Aorta (tissue), 5 donors: ENCODE measurements at regions not wholly inside any gene's neighbourhood (a gene's known extent, or its start where the extent isn't known, plus 50 kb on each side); places are given as distances from the start of the nearest gene placed in this dataset.

Experiments used
- ATAC-seq: fragments of 200-7000 bp; cut with Tn5 transposase; one replicate; pipeline ENCODE4 v1.9.1; 2022; ENCODE audit warnings: moderate library complexity; ENCODE audit not compliant: low FRiP score
- DNase-seq, 2 donors: peaks; one replicate each; pipeline ENCODE4 v3.0.0-alpha.2; 2020
- H3K27ac ChIP-seq, 2 donors: one replicate each; pipeline ENCODE4 v1.5.1; 2013; ENCODE audit warnings: low read length in 2 of 2, mild to moderate bottlenecking in 2 of 2, moderate library complexity in 2 of 2, control low read depth in 1 of 2, inconsistent platforms in 1 of 2, low read depth in 1 of 2
- H3K27me3 ChIP-seq, 2 donors: one replicate each; pipeline ENCODE4 v1.6.1; 2013; ENCODE audit warnings: control low read depth in 1 of 2, low read length in 1 of 2, mild to moderate bottlenecking in 1 of 2, moderate library complexity in 1 of 2; ENCODE audit not compliant: insufficient read depth in 2 of 2, control insufficient read depth in 1 of 2
- H3K36me3 ChIP-seq, 2 donors: one replicate each; pipeline ENCODE4 v1.6.1; 2013; ENCODE audit warnings: control low read depth in 1 of 2, low read length in 1 of 2, mild to moderate bottlenecking in 1 of 2; ENCODE audit not compliant: insufficient read depth in 2 of 2, control insufficient read depth in 1 of 2
- H3K4me1 ChIP-seq, 2 donors: one replicate each; pipeline ENCODE4 v1.6.1; 2013; ENCODE audit warnings: low read length in 2 of 2, control low read depth in 1 of 2, mild to moderate bottlenecking in 1 of 2, moderate library complexity in 1 of 2; ENCODE audit not compliant: insufficient read depth in 2 of 2, control insufficient read depth in 1 of 2
- H3K4me3 ChIP-seq, 2 donors: one replicate each; pipeline ENCODE4 v1.5.1; 2013; ENCODE audit warnings: low read length in 2 of 2, control low read depth in 1 of 2, mild to moderate bottlenecking in 1 of 2
- H3K9me3 ChIP-seq: one replicate; pipeline ENCODE4 v1.6.1; 2013; ENCODE audit warnings: mild to moderate bottlenecking, low read length; ENCODE audit not compliant: control insufficient read depth
- WGBS, 2 donors: extraction: QIAGEN DNeasy Blood & Tissue Kit; methylation state at CpG; one replicate each; pipeline ENCODE4 v1.1.7; 2013; 5-methylcytosine and 5-hydroxymethylcytosine counted together
- intact Hi-C, 2 donors: fragments of 100-400 bp; cut with DNase I; formaldehyde crosslinking; loops; one replicate each; pipeline versions ENCODE4 v1.14.2 to v1.15.0; 2022
- donor health status: healthy with polysubstance abuse.
- donor health status: Bipolar disorder and iron deficiency.
- donor health status: DM: no; HTN: no; CAD: no.
- donor health status: DM: no; HTN: no; CAD: no.
- donor health status: DM: yes; HTN: yes; CAD: no.

DNA sequence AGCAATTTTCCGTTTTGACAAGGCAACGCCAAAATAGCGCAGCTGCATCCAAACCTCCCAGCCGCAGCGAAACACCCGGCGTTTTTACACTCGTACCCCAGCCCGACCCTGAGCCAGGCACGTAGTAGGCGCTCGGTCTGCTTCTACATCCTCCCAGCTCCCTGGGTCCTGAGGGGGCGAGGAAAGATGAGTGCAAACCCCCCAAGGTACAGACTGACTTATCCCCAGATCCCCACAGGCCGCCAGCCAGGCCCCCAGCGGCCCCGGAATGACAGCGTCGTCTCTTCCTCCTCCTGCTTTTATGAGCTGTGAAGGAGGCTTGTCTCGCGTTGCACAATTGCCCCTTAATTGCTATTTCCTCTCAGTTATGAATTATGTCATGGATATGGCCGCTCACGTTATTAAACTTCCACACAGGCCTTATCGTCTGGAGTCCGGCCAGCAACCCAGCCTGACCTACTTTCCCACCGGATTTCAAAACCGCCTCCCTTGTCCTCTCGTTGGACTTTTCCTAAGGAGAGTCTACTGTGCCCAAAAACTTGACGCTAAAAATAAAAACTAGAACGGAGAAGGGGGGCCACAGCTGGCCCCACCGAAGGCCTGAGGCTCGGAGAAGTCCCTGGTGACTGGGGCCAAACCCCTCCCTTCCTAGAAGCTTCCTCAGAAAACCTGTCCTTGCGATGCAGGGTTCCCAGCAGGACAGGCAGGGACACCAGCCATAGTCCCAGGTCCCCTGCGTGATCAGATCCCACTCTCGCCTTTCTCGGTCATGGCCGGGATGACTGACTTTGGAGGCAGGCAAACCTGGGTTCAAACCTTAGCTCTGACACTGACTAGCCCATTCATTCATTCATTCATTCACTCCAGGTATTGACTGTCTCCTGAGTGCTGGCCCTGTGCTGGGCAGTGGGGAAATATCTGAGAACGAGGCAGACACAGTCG lies 130.9 kb upstream of the PTPN1 start:
- Histone ChIP-seq H3K27me3 (no peaks in the 10 kb centered on the region), H3K27ac (peak overlapping the region in 1 of 2 donors; percentile 58), H3K9me3 (no peaks in the 10 kb centered on the region), H3K4me1 (no peaks in the 10 kb centered on the region), H3K36me3 (no peaks in the 10 kb centered on the region), H3K4me3 (no peak overlapping the region)
- intact Hi-C loops = loop anchor here (5.0 kb wide), 2 partner anchors 57 to 187 kb away; partner anchors contain the start of gene CEBPB (in 1 of the 2)
- WGBS, 2 donors = 26 to 27% methylated on average over 38 of the region's 38 CpGs
- peak; percentile 90 for ATAC-seq
- DNase-seq = peak; percentile 94

DNA sequence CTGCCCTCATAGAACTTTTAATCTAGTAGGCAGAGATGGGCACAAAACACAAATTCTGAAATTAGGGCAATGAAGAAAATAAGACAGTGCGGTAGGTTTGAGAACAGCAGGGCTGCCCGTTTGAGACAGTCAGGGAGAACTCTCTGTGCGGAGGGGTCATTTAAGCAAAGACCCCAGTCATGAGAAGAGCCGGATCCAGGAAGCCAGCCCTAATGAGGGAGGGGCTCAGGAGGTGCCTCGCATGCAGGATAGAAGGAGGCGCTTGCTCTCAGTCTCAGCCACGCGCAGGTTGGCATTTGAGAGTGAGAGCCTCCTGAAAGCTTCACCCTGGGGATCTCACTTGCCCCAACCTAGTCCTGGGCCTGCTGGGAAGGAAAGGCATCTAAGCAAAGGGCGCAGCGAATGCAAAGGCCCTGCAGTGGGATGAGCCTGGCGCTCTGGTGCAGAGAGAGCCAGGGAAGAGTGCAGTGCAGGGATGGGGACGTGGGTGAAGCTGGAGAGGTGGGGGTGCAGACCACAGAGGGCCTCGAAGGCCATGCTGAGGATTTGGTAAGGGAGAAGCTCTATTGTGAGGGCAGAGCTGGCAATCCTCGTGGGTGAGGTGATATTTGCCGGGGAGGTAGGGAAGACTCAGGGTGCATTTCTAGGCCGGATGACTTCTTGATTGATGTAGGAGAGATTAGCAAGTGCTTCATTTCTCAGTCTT lies 130.0 kb upstream of the PTPN1 start:
- Histone ChIP-seq H3K9me3 (no peaks in the 10 kb centered on the region), H3K27me3 (no peaks in the 10 kb centered on the region), H3K4me3 (no peak overlapping the region), H3K27ac (peak overlapping the region in 1 of 2 donors; percentile 58), H3K36me3 (no peaks in the 10 kb centered on the region), H3K4me1 (no peaks in the 10 kb centered on the region)
- peak in 1 of 2 donors; percentile 63 for DNase-seq
- WGBS, 2 donors = 87 to 89% methylated on average over 16 of the region's 16 CpGs
- intact Hi-C loops = loop anchor here (5.0 kb wide), 3 partner anchors 58 to 188 kb away; partner anchors contain the start of gene CEBPB (in 1 of the 2)
- no peak for ATAC-seq

DNA sequence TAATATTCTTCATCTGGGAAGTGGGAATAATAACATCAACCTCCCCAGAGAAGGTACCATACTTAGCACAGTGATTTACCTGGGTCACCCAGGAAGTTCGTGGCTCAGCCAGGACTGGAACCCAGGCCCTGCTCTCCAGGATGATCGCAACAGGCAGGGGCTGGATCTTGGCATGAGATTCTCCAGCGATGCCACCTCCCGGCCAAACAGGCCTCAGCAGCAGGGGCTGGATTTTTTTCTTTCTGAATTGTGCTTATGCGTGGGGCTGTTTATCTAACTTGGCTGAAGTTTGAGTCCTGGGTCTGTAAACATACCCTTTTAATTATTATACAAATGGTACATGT lies 129.5 kb upstream of the PTPN1 start:
- peak in 1 of 2 donors; percentile 80 for DNase-seq
- Histone ChIP-seq H3K4me3 (no peak overlapping the region), H3K27me3 (no peaks in the 10 kb centered on the region), H3K36me3 (no peaks in the 10 kb centered on the region), H3K4me1 (no peaks in the 10 kb centered on the region), H3K27ac (no peak overlapping the region), H3K9me3 (no peaks in the 10 kb centered on the region)
- WGBS, 2 donors = 6 to 13% methylated on average over 5 of the region's 5 CpGs
- no peak for ATAC-seq
- intact Hi-C loops = loop anchor here (5.0 kb wide), 2 partner anchors 58 to 82 kb away; no protein-coding TSS in a partner anchor

DNA sequence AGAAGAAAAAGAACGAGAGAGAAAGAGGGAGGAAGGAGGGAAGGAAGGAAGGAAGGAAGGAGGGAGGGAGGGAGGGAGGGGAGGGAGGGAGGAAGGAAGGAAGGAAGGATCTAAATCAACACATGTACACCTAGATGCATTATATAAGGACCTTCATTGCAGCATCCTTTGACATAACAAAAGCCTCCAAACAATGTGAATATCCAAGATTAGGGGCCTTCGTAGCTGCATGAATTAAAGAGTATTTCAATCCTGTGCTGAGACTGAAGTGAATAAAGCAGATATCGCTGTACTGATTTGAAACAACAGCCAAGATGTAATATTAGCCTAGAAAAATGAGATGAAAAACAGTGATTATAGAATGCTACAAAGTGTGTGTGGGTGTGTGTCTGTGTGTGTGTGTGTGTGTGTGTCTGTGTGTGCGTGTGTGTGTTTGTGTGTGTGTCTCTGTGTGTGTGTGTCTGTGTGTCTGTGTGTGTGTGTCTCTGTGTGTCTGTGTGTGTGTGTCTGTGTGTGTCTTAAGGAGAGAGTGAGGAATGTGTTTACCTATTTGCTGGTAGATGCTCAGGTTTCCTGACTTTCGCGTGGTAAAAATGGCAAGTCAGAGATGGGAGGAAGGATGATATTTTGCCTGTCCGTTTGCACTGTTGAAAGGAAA lies 129.0 kb upstream of the PTPN1 start:
- ATAC-seq (no peak), DNase-seq (no peak)
- Histone ChIP-seq H3K36me3 (no peaks in the 10 kb centered on the region), H3K9me3 (no peaks in the 10 kb centered on the region), H3K4me3 (no peak overlapping the region), H3K27me3 (no peaks in the 10 kb centered on the region), H3K27ac (no peak overlapping the region), H3K4me1 (no peaks in the 10 kb centered on the region)
- intact Hi-C loops = loop anchor here (5.0 kb wide), 2 partner anchors 59 to 81 kb away; no protein-coding TSS in a partner anchor
- WGBS, 2 donors = 64 to 65% methylated on average over 7 of the region's 7 CpGs

DNA sequence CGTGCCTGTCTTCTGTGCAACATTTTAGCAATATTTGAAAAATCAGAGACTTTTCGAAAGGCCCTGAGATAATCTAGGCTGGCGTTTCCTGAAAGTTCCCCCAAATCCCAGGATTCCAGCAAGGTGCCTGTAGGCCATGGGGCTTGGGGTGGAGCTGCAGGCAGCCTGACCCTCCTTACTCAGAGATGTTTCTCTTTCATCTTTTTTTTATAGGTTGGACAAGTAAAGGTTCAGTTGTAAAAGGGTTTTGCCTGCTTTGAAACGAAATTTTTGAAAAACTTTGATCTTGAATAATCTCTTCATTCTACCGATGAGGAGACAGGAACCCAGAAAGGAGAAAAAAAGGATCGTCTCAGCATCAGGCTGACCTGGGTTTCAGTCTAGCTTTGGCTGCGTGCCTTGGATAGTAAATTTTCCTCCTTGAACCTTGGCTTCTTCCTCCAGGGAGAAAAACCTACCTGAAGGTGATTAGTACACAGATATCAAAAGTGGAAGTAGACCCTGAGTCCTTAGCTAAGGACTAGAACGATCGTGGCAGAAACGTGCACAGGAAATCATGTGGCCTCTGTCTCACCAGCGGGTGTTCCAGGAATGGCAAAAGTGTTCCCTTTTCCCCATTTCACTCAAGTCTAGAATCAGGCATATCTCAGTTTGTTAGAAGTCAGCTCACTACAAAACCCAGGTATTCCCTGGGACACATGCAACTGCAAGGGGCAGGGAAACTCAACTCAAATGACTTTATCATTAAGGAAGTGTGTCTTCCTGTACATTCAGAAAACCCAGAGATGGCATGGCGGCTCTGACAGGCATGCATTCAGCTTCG lies 128.2 kb upstream of the PTPN1 start:
- no peak overlapping the region for H3K27ac ChIP-seq
- H3K36me3 ChIP-seq = no peaks in the 10 kb centered on the region
- 71 to 72% methylated on average over 13 of the region's 13 CpGs for WGBS, 2 donors
- intact Hi-C loops = loop anchor here (5.0 kb wide), 2 partner anchors 60 to 80 kb away; no protein-coding TSS in a partner anchor
- no peaks in the 10 kb centered on the region for H3K4me1 ChIP-seq
- ATAC-seq (no peak), DNase-seq (peak; percentile 55 to 61)
- no peaks in the 10 kb centered on the region for H3K27me3 ChIP-seq
- H3K9me3 ChIP-seq = no peaks in the 10 kb centered on the region
- no peak overlapping the region for H3K4me3 ChIP-seq

DNA sequence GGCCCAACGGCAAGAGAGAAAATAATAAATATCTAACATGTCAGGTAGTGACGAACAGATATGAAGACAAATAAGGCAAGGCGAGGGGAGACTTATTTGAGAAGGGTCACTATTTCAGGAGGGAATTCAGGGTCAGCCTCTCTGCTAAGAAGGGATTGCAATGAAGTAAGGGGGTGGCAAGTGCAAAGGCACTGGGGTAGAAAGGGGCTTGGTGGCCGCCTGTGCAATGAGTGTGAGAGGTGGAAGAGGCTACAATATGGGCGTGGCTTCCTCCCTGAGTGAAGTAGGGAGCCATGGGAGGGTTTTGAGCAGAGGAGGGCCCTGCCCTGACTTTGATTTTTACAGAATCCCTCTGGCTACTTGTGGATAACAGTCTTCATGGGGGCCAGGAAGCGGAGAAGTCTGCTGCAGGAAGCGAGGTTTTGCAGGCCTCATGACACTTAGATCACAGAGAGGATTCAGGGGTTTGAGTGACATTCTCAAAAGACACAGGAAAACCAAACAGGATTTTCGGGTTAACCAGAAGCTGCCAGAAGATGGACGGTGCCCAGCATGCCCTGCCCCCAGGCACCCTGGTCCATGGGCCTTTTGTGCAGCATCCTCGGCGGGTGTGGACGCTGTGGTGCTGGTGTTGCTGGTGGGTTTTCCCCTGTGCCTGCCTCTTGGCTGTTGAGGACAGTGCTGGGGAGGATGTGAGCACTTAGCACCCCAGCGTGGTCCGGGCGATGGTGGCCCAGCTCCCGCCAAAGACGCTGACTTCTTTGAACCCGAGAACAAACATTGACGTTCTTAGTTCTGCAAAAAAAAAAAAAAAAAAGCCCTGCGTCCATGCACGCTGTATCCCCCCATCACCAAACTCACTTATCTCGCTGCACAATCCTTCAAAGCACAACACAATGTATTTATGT lies 124.2 kb upstream of the PTPN1 start:
- 90 to 91% methylated on average over 22 of the region's 22 CpGs for WGBS, 2 donors
- peaks cover 0 to 5% of the 10 kb centered on the region in 2 donors for H3K4me1 ChIP-seq
- no peak overlapping the region for H3K27ac ChIP-seq
- no peak for ATAC-seq
- H3K9me3 ChIP-seq = no peaks in the 10 kb centered on the region
- no peaks in the 10 kb centered on the region for H3K27me3 ChIP-seq
- no peaks in the 10 kb centered on the region for H3K36me3 ChIP-seq
- DNase-seq = peak in 1 of 2 donors; percentile 71
- H3K4me3 ChIP-seq = no peak overlapping the region
- intact Hi-C loops = no loop called here

DNA sequence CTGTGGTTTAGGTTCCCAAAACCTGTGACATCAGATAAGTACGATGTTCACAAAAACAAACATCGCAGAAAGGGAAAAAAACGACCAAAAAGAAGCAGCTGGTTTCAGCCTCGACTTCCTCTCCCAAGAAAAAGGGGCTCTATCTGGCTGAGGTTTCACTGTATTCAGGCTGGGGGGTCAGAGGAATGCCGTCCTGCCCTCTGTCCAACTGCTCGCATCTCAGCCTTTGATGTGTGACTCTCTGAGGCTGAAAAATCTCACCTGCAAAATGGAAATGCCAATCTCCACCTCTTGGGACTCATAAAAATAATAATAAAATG lies 123.6 kb upstream of the PTPN1 start:
- Histone ChIP-seq H3K27me3 (no peaks in the 10 kb centered on the region), H3K27ac (no peak overlapping the region), H3K36me3 (no peaks in the 10 kb centered on the region), H3K9me3 (no peaks in the 10 kb centered on the region), H3K4me3 (no peak overlapping the region), H3K4me1 (peaks cover 0 to 5% of the 10 kb centered on the region in 2 donors)
- ATAC-seq = no peak
- intact Hi-C loops = no loop called here
- 85 to 87% methylated on average over 6 of the region's 6 CpGs for WGBS, 2 donors
- DNase-seq = no peak
